WTC11 (cell line): ENCODE measurements at regions not wholly inside any gene's neighbourhood (a gene's known extent, or its start where the extent isn't known, plus 50 kb on each side); places are given as distances from the start of the nearest gene placed in this dataset.

Source experiments
- CREB1 ChIP-seq: sonication (generic); formaldehyde crosslinking; IDR thresholded peaks from 2 replicates; pipeline ENCODE4 v1.8.0; 2023; ENCODE audit warnings: mild to moderate bottlenecking, missing genetic modification reagents
- ESRRA ChIP-seq: sonication (generic); formaldehyde crosslinking; IDR thresholded peaks from 2 replicates; pipeline ENCODE4 v1.8.1; 2022; ENCODE audit warnings: mild to moderate bottlenecking, missing genetic modification reagents, borderline replicate concordance
- FOXP1 ChIP-seq: sonication (generic); formaldehyde crosslinking; IDR thresholded peaks from 2 replicates; pipeline ENCODE4 v1.8.0; 2022; ENCODE audit warnings: missing genetic modification reagents, mild to moderate bottlenecking, moderate library complexity, borderline replicate concordance
- NFYB ChIP-seq: sonication (generic); formaldehyde crosslinking; conservative IDR thresholded peaks from 2 replicates; pipeline ENCODE4 v1.8.0; 2022; ENCODE audit warnings: low read depth, missing genetic modification reagents
- SP1 ChIP-seq: sonication (generic); formaldehyde crosslinking; conservative IDR thresholded peaks from 2 replicates; pipeline ENCODE4 v1.8.1; 2022; ENCODE audit warnings: missing genetic modification reagents
- TEAD4 ChIP-seq: sonication (generic); formaldehyde crosslinking; IDR thresholded peaks from 2 replicates; pipeline ENCODE4 v1.8.0; 2022; ENCODE audit warnings: mild to moderate bottlenecking, missing genetic modification reagents
- TP53 ChIP-seq: sonication (generic); formaldehyde crosslinking; IDR thresholded peaks from 2 replicates; pipeline ENCODE4 v1.8.1; 2023; ENCODE audit warnings: mild to moderate bottlenecking, missing genetic modification reagents
- TF ChIP-seq, protein P1 (sequence below): sonication (generic); formaldehyde crosslinking; IDR thresholded peaks from 2 replicates; pipeline ENCODE4 v1.8.0; 2022; ENCODE audit warnings: mild to moderate bottlenecking, missing genetic modification reagents
- TF ChIP-seq, protein P2 (sequence below): fragments of 250-450 bp; sonication (Bioruptor Pico); IDR thresholded peaks from 2 replicates; pipeline ENCODE4 v2.1.2; 2022; ENCODE audit warnings: mild to moderate bottlenecking, moderate library complexity
- TF ChIP-seq, protein P3 (sequence below): fragments of 200-600 bp; IDR thresholded peaks from 2 replicates; pipeline ENCODE4 v1.8.0; 2022; ENCODE audit warnings: antibody characterized with exemption
- TF ChIP-seq, protein P4 (sequence below): sonication (generic); formaldehyde crosslinking; IDR thresholded peaks from 2 replicates; pipeline ENCODE4 v1.8.1; 2023; ENCODE audit warnings: mild to moderate bottlenecking, missing genetic modification reagents, moderate library complexity
- TF ChIP-seq, protein P5 (sequence below): sonication (generic); formaldehyde crosslinking; IDR thresholded peaks from 2 replicates; pipeline ENCODE4 v1.8.1; 2023; ENCODE audit warnings: mild to moderate bottlenecking, moderate library complexity, missing genetic modification reagents
- TF ChIP-seq, protein P6 (sequence below): sonication (generic); formaldehyde crosslinking; IDR thresholded peaks from 2 replicates; pipeline ENCODE4 v1.8.1; 2022; ENCODE audit warnings: mild to moderate bottlenecking, missing genetic modification reagents, moderate library complexity, borderline replicate concordance
- TF ChIP-seq, protein P7 (sequence below): fragments of 250-450 bp; sonication (Bioruptor Pico); IDR thresholded peaks from 2 replicates; pipeline ENCODE4 v1.9.0; 2021; ENCODE audit warnings: mild to moderate bottlenecking

DNA sequence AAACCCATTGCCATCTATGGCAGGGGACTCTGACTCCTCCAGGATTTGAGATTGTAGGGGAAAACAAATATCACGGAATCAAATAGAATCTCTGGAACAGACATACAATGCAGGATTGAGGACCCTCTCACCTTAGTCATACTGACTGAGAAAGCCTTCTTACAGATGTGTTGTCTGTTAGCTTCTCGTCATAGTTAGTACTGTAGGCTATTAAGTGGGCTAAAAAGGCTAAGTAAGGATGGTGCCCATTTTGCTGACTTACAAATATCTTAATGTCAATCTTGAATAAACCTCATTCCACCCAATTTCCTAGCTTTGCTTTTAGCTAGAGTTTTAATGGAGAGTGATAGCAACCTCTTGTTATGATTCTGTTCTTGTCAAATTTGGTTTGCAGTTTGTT lies 352.4 kb downstream of the QKI start:
- TF ChIP-seq, protein P1, sequence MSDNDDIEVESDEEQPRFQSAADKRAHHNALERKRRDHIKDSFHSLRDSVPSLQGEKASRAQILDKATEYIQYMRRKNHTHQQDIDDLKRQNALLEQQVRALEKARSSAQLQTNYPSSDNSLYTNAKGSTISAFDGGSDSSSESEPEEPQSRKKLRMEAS (CRISPR knock-in tag): no peak
- TF ChIP-seq, protein P2, sequence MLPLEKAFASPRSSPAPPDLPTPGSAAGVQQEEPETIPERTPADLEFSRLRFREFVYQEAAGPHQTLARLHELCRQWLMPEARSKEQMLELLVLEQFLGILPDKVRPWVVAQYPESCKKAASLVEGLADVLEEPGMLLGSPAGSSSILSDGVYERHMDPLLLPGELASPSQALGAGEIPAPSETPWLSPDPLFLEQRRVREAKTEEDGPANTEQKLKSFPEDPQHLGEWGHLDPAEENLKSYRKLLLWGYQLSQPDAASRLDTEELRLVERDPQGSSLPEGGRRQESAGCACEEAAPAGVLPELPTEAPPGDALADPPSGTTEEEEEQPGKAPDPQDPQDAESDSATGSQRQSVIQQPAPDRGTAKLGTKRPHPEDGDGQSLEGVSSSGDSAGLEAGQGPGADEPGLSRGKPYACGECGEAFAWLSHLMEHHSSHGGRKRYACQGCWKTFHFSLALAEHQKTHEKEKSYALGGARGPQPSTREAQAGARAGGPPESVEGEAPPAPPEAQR (CRISPR knock-in tag): no peak
- TF ChIP-seq, protein P3, sequence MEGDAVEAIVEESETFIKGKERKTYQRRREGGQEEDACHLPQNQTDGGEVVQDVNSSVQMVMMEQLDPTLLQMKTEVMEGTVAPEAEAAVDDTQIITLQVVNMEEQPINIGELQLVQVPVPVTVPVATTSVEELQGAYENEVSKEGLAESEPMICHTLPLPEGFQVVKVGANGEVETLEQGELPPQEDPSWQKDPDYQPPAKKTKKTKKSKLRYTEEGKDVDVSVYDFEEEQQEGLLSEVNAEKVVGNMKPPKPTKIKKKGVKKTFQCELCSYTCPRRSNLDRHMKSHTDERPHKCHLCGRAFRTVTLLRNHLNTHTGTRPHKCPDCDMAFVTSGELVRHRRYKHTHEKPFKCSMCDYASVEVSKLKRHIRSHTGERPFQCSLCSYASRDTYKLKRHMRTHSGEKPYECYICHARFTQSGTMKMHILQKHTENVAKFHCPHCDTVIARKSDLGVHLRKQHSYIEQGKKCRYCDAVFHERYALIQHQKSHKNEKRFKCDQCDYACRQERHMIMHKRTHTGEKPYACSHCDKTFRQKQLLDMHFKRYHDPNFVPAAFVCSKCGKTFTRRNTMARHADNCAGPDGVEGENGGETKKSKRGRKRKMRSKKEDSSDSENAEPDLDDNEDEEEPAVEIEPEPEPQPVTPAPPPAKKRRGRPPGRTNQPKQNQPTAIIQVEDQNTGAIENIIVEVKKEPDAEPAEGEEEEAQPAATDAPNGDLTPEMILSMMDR: no peak
- no peak for TF ChIP-seq NFYB (CRISPR knock-in tag)
- no peak for TF ChIP-seq ESRRA
- TF ChIP-seq SP1 (CRISPR knock-in tag): no peak
- TF ChIP-seq, protein P4, sequence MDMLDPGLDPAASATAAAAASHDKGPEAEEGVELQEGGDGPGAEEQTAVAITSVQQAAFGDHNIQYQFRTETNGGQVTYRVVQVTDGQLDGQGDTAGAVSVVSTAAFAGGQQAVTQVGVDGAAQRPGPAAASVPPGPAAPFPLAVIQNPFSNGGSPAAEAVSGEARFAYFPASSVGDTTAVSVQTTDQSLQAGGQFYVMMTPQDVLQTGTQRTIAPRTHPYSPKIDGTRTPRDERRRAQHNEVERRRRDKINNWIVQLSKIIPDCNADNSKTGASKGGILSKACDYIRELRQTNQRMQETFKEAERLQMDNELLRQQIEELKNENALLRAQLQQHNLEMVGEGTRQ: no peak
- TF ChIP-seq CREB1 (CRISPR knock-in tag): no peak
- TF ChIP-seq FOXP1: no peak
- TF ChIP-seq, protein P5, sequence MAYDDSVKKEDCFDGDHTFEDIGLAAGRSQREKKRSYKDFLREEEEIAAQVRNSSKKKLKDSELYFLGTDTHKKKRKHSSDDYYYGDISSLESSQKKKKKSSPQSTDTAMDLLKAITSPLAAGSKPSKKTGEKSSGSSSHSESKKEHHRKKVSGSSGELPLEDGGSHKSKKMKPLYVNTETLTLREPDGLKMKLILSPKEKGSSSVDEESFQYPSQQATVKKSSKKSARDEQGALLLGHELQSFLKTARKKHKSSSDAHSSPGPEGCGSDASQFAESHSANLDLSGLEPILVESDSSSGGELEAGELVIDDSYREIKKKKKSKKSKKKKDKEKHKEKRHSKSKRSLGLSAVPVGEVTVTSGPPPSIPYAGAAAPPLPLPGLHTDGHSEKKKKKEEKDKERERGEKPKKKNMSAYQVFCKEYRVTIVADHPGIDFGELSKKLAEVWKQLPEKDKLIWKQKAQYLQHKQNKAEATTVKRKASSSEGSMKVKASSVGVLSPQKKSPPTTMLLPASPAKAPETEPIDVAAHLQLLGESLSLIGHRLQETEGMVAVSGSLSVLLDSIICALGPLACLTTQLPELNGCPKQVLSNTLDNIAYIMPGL (CRISPR knock-in tag): no peak
- TF ChIP-seq, protein P6, sequence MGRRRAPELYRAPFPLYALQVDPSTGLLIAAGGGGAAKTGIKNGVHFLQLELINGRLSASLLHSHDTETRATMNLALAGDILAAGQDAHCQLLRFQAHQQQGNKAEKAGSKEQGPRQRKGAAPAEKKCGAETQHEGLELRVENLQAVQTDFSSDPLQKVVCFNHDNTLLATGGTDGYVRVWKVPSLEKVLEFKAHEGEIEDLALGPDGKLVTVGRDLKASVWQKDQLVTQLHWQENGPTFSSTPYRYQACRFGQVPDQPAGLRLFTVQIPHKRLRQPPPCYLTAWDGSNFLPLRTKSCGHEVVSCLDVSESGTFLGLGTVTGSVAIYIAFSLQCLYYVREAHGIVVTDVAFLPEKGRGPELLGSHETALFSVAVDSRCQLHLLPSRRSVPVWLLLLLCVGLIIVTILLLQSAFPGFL: no peak
- TF ChIP-seq, protein P7, sequence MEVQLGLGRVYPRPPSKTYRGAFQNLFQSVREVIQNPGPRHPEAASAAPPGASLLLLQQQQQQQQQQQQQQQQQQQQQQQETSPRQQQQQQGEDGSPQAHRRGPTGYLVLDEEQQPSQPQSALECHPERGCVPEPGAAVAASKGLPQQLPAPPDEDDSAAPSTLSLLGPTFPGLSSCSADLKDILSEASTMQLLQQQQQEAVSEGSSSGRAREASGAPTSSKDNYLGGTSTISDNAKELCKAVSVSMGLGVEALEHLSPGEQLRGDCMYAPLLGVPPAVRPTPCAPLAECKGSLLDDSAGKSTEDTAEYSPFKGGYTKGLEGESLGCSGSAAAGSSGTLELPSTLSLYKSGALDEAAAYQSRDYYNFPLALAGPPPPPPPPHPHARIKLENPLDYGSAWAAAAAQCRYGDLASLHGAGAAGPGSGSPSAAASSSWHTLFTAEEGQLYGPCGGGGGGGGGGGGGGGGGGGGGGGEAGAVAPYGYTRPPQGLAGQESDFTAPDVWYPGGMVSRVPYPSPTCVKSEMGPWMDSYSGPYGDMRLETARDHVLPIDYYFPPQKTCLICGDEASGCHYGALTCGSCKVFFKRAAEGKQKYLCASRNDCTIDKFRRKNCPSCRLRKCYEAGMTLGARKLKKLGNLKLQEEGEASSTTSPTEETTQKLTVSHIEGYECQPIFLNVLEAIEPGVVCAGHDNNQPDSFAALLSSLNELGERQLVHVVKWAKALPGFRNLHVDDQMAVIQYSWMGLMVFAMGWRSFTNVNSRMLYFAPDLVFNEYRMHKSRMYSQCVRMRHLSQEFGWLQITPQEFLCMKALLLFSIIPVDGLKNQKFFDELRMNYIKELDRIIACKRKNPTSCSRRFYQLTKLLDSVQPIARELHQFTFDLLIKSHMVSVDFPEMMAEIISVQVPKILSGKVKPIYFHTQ (CRISPR knock-in tag): no peak
- no peak for TF ChIP-seq TEAD4
- TF ChIP-seq TP53 (CRISPR knock-in tag): no peak
